BLaER1 (cell line): ENCODE measurements at regions not wholly inside any gene's neighbourhood (a gene's known extent, or its start where the extent isn't known, plus 50 kb on each side); places are given as distances from the start of the nearest gene placed in this dataset.

Source experiments
- H3K27ac ChIP-seq: shearing (Covaris generic); formaldehyde crosslinking; 2 replicates; pipeline ENCODE4 v1.8.1; 2022
- H3K27me3 ChIP-seq: shearing (Covaris generic); formaldehyde crosslinking; 2 replicates; pipeline ENCODE4 v1.8.1; 2022
- H3K36me3 ChIP-seq: shearing (Covaris generic); formaldehyde crosslinking; 2 replicates; pipeline ENCODE4 v1.8.1; 2022
- H3K4me1 ChIP-seq: shearing (Covaris generic); formaldehyde crosslinking; 2 replicates; pipeline ENCODE4 v1.8.1; 2022
- H3K4me2 ChIP-seq: shearing (Covaris generic); formaldehyde crosslinking; 2 replicates; pipeline ENCODE4 v1.8.1; 2022
- H3K4me3 ChIP-seq: shearing (Covaris generic); formaldehyde crosslinking; 2 replicates; pipeline ENCODE4 v1.8.1; 2022
- H3K9ac ChIP-seq: shearing (Covaris generic); formaldehyde crosslinking; 2 replicates; pipeline ENCODE4 v1.8.1; 2022
- H3K9me3 ChIP-seq: shearing (Covaris generic); formaldehyde crosslinking; 2 replicates; pipeline ENCODE4 v1.8.1; 2022
- H4K20me1 ChIP-seq: shearing (Covaris generic); formaldehyde crosslinking; 2 replicates; pipeline ENCODE4 v1.8.1; 2022
- Cebpa-rat ChIP-seq: shearing (Covaris generic); IDR thresholded peaks from 2 replicates; pipeline ENCODE4 v1.8.1; 2022

DNA sequence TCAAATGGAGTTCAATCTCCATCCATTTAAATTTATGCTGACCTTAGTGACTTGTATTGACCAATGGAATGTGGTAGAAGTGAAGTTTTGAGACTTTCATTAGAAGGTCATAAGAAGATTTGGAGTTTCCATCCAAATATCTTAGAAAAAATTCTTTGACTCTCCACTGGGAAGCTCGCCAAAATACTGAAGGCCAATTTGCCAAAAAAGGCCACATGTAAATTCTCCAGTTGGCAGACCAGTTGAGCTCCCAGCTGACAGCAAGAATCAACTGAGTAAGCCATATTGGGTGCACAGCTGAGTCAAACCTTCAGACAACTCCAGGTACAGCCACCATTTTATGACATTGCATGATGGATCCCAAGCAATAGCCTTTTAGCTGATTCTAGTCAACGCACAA, 228.3 kb upstream of the SETBP1 start:
- Histone ChIP-seq H3K36me3 (no peaks in the 10 kb centered on the region), H3K4me2 (no peak overlapping the region), H3K4me1 (peaks cover 27% of the 10 kb centered on the region), H3K27me3 (no peaks in the 10 kb centered on the region), H3K9me3 (no peaks in the 10 kb centered on the region), H3K4me3 (no peak overlapping the region), H3K27ac (no peak overlapping the region), H3K9ac (no peak overlapping the region), H4K20me1 (no peaks in the 10 kb centered on the region)
- TF ChIP-seq Cebpa-rat: no peak

DNA sequence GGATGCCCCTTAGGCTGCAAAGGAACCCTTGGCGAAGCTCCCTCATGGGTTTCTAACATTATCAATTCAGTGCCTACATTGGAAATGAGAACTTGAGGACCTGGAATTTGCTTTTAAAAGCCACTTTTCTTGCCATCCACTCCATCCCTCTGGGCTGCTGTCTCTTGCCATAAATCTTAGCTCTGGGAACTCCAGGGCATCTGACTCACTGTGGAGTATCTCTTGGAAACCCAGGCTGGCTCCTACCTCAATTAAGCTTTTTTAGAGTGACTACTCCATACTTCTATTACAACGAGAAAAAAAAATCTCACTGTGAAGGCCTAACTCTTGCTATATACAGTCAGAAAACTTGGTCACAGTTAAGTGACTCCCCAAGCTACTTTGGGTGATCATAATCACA, 227.2 kb upstream of the SETBP1 start:
- Histone ChIP-seq H4K20me1 (no peaks in the 10 kb centered on the region), H3K4me2 (no peak overlapping the region), H3K9me3 (no peaks in the 10 kb centered on the region), H3K27ac (no peak overlapping the region), H3K4me3 (no peak overlapping the region), H3K9ac (no peak overlapping the region), H3K36me3 (no peaks in the 10 kb centered on the region), H3K4me1 (peaks cover 25% of the 10 kb centered on the region), H3K27me3 (no peaks in the 10 kb centered on the region)
- no peak for TF ChIP-seq Cebpa-rat

- Histone ChIP-seq H3K9me3 (no peaks in the 10 kb centered on the region), H3K36me3 (no peaks in the 10 kb centered on the region), H3K27me3 (no peaks in the 10 kb centered on the region), H3K4me2 (no peak overlapping the region), H3K4me3 (no peak overlapping the region), H3K27ac (no peak overlapping the region), H4K20me1 (no peaks in the 10 kb centered on the region), H3K4me1 (no peaks in the 10 kb centered on the region), H3K9ac (no peak overlapping the region)
- TF ChIP-seq Cebpa-rat: no peak
Measured at GRCh38 chr18:44458777-44459176, 221.9 kb upstream of the SETBP1 start.

DNA sequence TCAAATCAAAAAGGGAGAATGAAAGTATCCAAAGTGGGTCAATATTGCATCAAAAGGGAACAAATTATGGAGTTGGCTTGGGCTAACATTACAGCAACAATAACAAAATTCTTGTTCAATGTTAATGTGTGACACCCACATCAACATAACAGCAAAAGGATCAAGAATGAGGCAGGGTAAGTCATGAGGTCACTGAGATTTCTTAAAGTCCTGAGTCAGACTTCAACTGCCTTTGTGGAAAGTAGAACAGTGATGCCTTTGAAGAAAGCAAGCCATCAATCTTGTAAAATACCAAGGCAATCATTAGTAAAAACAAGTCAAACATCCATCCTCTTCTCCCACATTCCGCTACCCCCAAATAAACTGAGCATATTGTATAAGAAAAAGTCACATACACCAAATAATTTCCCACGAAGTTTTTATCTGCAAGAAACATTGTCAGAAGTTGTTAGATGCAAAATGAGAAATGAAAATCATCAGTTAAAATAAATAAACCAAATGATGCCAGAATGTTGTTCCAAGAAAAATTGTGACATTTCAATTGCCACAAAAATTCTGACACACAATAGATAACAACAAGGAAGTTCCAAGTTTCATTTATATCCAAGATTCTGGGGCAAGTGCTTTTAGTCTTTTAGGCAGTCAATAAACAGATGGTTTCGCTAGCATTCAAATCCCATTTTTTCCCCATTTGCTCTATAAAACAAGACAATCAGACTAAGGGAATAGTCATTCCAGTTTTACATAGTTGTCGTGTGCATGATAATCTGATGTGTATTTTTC, 216.1 kb upstream of the SETBP1 start:
- no peaks in the 10 kb centered on the region for H3K4me1 ChIP-seq
- H3K27me3 ChIP-seq: no peaks in the 10 kb centered on the region
- no peaks in the 10 kb centered on the region for H4K20me1 ChIP-seq
- H3K9me3 ChIP-seq: no peaks in the 10 kb centered on the region
- no peaks in the 10 kb centered on the region for H3K36me3 ChIP-seq
- no peak overlapping the region for H3K27ac ChIP-seq
- H3K9ac ChIP-seq: no peak overlapping the region
- no peak overlapping the region for H3K4me2 ChIP-seq
- no peak for TF ChIP-seq Cebpa-rat
- no peak overlapping the region for H3K4me3 ChIP-seq

DNA sequence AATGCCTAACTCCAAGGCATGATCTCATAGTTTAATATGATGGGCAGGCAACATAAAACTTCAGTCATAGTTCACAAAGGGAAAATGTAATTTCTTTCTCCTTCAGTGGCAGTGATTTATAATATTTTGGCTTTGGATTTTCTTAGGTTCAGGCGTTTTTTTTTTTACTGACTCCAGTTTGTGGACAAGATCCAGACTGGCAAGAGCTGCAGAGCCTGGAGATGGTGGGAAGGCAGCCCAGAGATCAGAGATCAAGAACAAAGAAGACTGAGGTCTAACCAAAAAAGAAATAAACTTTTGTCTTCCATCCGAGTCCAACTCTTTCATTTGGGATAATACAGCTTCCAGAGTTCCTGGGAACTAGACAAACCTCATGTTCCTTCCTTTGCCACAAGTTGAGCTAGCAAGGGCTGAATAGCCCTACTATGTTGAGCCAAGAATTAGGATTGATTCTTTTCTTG, 215.3 kb upstream of the SETBP1 start:
- no peaks in the 10 kb centered on the region for H4K20me1 ChIP-seq
- no peaks in the 10 kb centered on the region for H3K4me1 ChIP-seq
- no peaks in the 10 kb centered on the region for H3K27me3 ChIP-seq
- H3K9ac ChIP-seq: no peak overlapping the region
- H3K4me3 ChIP-seq: no peak overlapping the region
- H3K27ac ChIP-seq: no peak overlapping the region
- no peaks in the 10 kb centered on the region for H3K36me3 ChIP-seq
- no peak overlapping the region for H3K4me2 ChIP-seq
- no peak for TF ChIP-seq Cebpa-rat
- H3K9me3 ChIP-seq: no peaks in the 10 kb centered on the region

DNA sequence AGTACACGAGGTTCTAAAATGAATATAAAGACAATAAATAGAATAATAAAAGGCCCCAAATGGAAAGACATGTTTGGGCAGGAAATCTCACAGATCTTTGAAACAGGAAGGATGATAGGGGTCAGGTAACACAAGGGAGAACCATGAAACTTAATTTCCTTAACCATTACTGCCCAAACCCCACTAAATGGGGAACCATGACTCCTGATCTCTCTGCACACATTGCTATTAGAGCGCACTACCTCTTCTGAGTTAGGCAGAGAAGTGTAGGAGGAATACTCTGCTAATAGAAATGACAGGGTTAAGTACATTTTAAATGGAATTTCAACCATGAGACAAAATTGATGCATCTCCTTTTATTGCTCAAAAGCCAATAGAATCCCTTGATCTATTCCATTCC, 213.7 kb upstream of the SETBP1 start:
- no peaks in the 10 kb centered on the region for H3K36me3 ChIP-seq
- no peak overlapping the region for H3K27ac ChIP-seq
- H3K9me3 ChIP-seq: no peaks in the 10 kb centered on the region
- H4K20me1 ChIP-seq: no peaks in the 10 kb centered on the region
- H3K4me1 ChIP-seq: no peaks in the 10 kb centered on the region
- H3K4me2 ChIP-seq: no peak overlapping the region
- no peak for TF ChIP-seq Cebpa-rat
- no peak overlapping the region for H3K4me3 ChIP-seq
- no peak overlapping the region for H3K9ac ChIP-seq
- no peaks in the 10 kb centered on the region for H3K27me3 ChIP-seq

- H3K4me1 ChIP-seq: no peaks in the 10 kb centered on the region
- no peaks in the 10 kb centered on the region for H3K27me3 ChIP-seq
- no peak for TF ChIP-seq Cebpa-rat
- H3K4me2 ChIP-seq: no peak overlapping the region
- no peak overlapping the region for H3K9ac ChIP-seq
- no peaks in the 10 kb centered on the region for H3K9me3 ChIP-seq
- H3K36me3 ChIP-seq: no peaks in the 10 kb centered on the region
- H3K27ac ChIP-seq: no peak overlapping the region
- H3K4me3 ChIP-seq: no peak overlapping the region
- H4K20me1 ChIP-seq: no peaks in the 10 kb centered on the region
Measured at GRCh38 chr18:44467718-44468117, 213.0 kb upstream of the SETBP1 start.

DNA sequence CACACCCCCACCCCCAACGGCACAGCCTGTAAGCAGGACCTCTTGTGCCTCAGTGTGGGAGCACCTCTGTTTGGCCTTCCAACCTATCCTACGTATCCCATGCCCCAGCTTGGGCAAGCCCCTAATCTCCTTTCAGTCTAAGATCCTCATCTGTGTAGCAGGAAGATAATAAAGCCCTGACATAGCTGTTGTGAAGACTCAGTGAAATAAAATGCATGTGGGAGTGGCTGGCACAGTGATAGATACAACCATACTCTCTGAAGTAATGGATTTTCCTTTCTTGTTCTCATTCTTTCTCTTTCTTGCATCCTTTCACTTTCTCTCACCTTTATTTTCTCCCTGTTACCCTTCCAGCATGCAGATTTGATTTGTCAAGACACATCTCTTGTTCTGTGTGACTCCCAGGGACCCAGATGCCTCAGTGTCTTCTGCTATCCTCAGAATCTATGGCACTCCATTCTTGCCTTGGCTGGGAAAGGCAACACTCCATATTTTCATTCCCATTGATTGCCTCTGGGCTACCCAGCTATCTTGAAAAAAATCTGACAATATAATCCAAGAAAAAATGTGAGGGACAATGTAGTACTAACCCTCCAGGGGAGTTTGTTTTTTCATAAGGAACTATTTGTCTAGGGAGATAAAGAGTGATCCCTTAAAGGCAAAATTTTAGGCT, 207.2 kb upstream of the SETBP1 start:
- Histone ChIP-seq H3K4me2 (no peak overlapping the region), H3K27me3 (no peaks in the 10 kb centered on the region), H3K4me3 (no peak overlapping the region), H3K36me3 (no peaks in the 10 kb centered on the region), H3K9ac (no peak overlapping the region), H3K27ac (no peak overlapping the region), H3K4me1 (no peaks in the 10 kb centered on the region), H4K20me1 (no peaks in the 10 kb centered on the region), H3K9me3 (peaks cover 8% of the 10 kb centered on the region)
- TF ChIP-seq Cebpa-rat: no peak

DNA sequence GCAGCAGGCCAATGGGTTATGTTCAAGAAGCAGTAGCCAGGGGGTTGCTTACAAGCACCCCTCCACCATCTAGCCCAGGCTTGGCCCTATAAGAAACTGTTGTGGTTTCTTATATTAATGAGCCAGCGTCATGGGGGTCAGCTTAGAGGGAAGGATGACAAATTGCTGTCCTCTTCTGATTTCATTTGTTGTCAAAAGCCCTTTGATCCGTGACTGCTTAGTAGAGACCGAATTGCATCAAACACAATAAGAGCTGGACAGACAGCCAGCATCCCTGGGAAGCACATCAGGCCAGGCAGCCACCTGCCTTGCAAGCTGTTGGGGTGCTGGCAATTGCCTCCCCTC, 206.6 kb upstream of the SETBP1 start:
- Histone ChIP-seq H3K9ac (no peak overlapping the region), H3K27me3 (no peaks in the 10 kb centered on the region), H3K4me2 (no peak overlapping the region), H3K9me3 (peaks cover 13% of the 10 kb centered on the region), H3K4me1 (no peaks in the 10 kb centered on the region), H3K4me3 (no peak overlapping the region), H3K36me3 (no peaks in the 10 kb centered on the region), H4K20me1 (no peaks in the 10 kb centered on the region), H3K27ac (no peak overlapping the region)
- TF ChIP-seq Cebpa-rat: no peak

- H3K4me3 ChIP-seq: no peak overlapping the region
- no peak overlapping the region for H3K27ac ChIP-seq
- H4K20me1 ChIP-seq: no peaks in the 10 kb centered on the region
- no peak overlapping the region for H3K9ac ChIP-seq
- no peak for TF ChIP-seq Cebpa-rat
- H3K4me2 ChIP-seq: no peak overlapping the region
- no peaks in the 10 kb centered on the region for H3K4me1 ChIP-seq
- no peaks in the 10 kb centered on the region for H3K36me3 ChIP-seq
- H3K9me3 ChIP-seq: peaks cover 19% of the 10 kb centered on the region
- no peaks in the 10 kb centered on the region for H3K27me3 ChIP-seq
Measured at GRCh38 chr18:44474591-44474990, 206.1 kb upstream of the SETBP1 start.

DNA sequence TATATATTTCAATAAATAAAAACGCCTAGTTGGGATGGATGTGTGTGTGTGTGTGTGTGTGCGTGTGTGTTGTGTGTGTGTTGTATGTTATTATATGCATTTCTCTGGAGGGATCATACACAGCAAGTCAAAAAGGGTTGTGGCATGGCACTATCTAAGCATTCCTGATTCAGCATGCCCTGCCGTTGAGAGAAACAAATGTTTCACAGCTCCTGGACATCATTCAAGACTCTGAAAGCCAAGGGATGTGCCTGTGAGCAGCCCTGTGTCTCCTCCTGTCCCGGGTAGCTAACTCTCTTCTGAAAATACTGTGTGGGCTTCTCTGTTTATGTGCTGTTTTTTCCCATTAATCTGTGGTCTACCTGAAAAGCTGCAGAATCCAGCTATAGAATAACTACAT, 197.9 kb upstream of the SETBP1 start:
- no peaks in the 10 kb centered on the region for H3K36me3 ChIP-seq
- H3K4me3 ChIP-seq: no peak overlapping the region
- H3K27ac ChIP-seq: no peak overlapping the region
- H3K9ac ChIP-seq: no peak overlapping the region
- no peaks in the 10 kb centered on the region for H4K20me1 ChIP-seq
- no peaks in the 10 kb centered on the region for H3K4me1 ChIP-seq
- H3K27me3 ChIP-seq: no peaks in the 10 kb centered on the region
- TF ChIP-seq Cebpa-rat: no peak
- H3K4me2 ChIP-seq: no peak overlapping the region
- H3K9me3 ChIP-seq: peaks cover 35% of the 10 kb centered on the region
